CD4-positive, alpha-beta memory T cell (primary cell): ENCODE measurements at regions not wholly inside any gene's neighbourhood (a gene's known extent, or its start where the extent isn't known, plus 50 kb on each side); places are given as distances from the start of the nearest gene placed in this dataset.
"Not testable (repeated sequence)": the region's sequence is repeated elsewhere in the genome, so short reads cannot be mapped to it uniquely, and the experiment has no call there.

ENCODE experiments used
- CTCF ChIA-PET: fragments of 350-600 bp; sonication (Branson Sonifier 250); formaldehyde crosslinking; loops from one replicate; lab custom pipeline; 2021; ENCODE audit warnings: inconsistent platforms; ENCODE audit not compliant: partially characterized antibody; lab: Charles Lee
- POLR2A ChIA-PET: fragments of 350-600 bp; sonication (Branson Sonifier 250); formaldehyde crosslinking; loops from one replicate; lab custom pipeline; 2021; ENCODE audit not compliant: partially characterized antibody; lab: Charles Lee
- DNase-seq, 5 donors: peaks; one replicate each; pipeline versions ENCODE4 v3.0.0 to v3.0.0-alpha.2; 2020 to 2022; ENCODE audit warnings: mixed read lengths in 1 of 5
- H3K27ac ChIP-seq: one replicate; pipeline ENCODE4 v1.7.0; 2013; ENCODE audit warnings: low read depth, low read length
- H3K27me3 ChIP-seq: 2 replicates; pipeline ENCODE4 v1.7.0; 2013; ENCODE audit warnings: mild to moderate bottlenecking, low read length, moderate library complexity; ENCODE audit not compliant: insufficient read depth
- H3K36me3 ChIP-seq: 2 replicates; pipeline ENCODE4 v1.7.0; 2013; ENCODE audit warnings: mild to moderate bottlenecking, low read length, moderate library complexity; ENCODE audit not compliant: insufficient read depth
- H3K4me1 ChIP-seq: 2 replicates; pipeline ENCODE4 v1.7.0; 2013; ENCODE audit warnings: mild to moderate bottlenecking, low read length, moderate library complexity; ENCODE audit not compliant: insufficient read depth
- H3K4me3 ChIP-seq, 2 donors: one replicate each; pipeline ENCODE4 v1.7.0; 2013; ENCODE audit warnings: low read length in 2 of 2, mild to moderate bottlenecking in 1 of 2
- H3K9me3 ChIP-seq, 2 donors: one replicate each; pipeline ENCODE4 v1.7.0; 2013; ENCODE audit warnings: low read length in 2 of 2, control low read depth in 1 of 2; ENCODE audit not compliant: control insufficient read depth in 1 of 2
- H3K27ac Mint-ChIP-seq, 7 donors: one replicate each; pipeline ENCODE4 v1.8.0; 2020 to 2021; ENCODE audit warnings: mixed read lengths in 7 of 7, mild to moderate bottlenecking in 6 of 7, inconsistent platforms in 3 of 7, moderate library complexity in 3 of 7
- H3K27me3 Mint-ChIP-seq, 2 donors: one replicate each; pipeline ENCODE4 v1.8.0; 2020 to 2021; ENCODE audit warnings: mixed read lengths in 2 of 2
- H3K36me3 Mint-ChIP-seq, 2 donors: one replicate each; pipeline ENCODE4 v1.8.0; 2020 to 2021; ENCODE audit warnings: mixed read lengths in 2 of 2, inconsistent platforms in 1 of 2, mild to moderate bottlenecking in 1 of 2
- H3K4me1 Mint-ChIP-seq, 4 donors: one replicate each; pipeline ENCODE4 v1.8.0; 2020 to 2021; ENCODE audit warnings: mixed read lengths in 4 of 4, mild to moderate bottlenecking in 1 of 4
- H3K4me3 Mint-ChIP-seq, 8 donors: one replicate each; pipeline ENCODE4 v1.8.0; 2020 to 2021; ENCODE audit warnings: mixed read lengths in 8 of 8, mild to moderate bottlenecking in 7 of 8, moderate library complexity in 6 of 8, inconsistent platforms in 3 of 8
- H3K9me3 Mint-ChIP-seq, 8 donors: one replicate each; pipeline ENCODE4 v1.8.0; 2020 to 2021; ENCODE audit warnings: mixed read lengths in 8 of 8, mild to moderate bottlenecking in 5 of 8, inconsistent platforms in 3 of 8, moderate library complexity in 1 of 8
- intact Hi-C: fragments of 100-400 bp; cut with micrococcal nuclease; formaldehyde crosslinking; loops from one replicate; pipeline ENCODE4 v1.15.1; 2023

DNA sequence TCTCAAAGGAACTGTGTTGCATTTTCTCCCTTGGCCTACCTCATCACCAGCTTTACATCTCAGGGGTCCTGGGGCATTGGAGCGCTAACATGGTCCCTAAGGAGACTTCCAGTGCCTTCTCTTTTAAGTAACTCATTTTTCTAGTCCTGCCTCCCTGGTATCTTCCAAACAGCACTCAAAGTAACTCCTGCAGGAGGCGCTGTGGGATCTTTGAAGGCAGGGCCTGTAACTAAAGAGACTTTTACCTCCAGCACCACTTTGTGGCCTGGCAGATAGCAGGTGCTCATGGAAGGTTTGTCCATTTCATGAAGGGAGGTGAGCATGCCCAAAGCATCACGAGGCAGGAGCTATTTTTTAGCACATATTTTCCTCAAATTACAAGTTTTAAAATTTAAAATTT lies 411.0 kb upstream of the GYPC start:
- H3K9me3 ChIP-seq, result no peaks in the 10 kb centered on the region
- POLR2A ChIA-PET, result no interaction called here
- Mint-ChIP-seq H3K4me3 (no peak overlapping the region), H3K36me3 (no peaks in the 10 kb centered on the region), H3K4me1 (no peaks in the 10 kb centered on the region), H3K27ac (no peak overlapping the region), H3K9me3 (peaks cover 0 to 1% (median 0%) of the 10 kb centered on the region in 8 donors), H3K27me3 (peaks cover 0 to 1% of the 10 kb centered on the region in 2 donors)
- CTCF ChIA-PET, result interaction anchor here (1.0 to 1.1 kb wide), 2 partner anchors 11 to 19 kb away, joined by 3 to 4 read pairs; no protein-coding TSS in a partner anchor
- no peak overlapping the region for H3K27ac ChIP-seq
- no peaks in the 10 kb centered on the region for H3K27me3 ChIP-seq
- no peaks in the 10 kb centered on the region for H3K36me3 ChIP-seq
- DNase-seq, result peak in 1 of 5 donors; percentile 2
- H3K4me1 ChIP-seq, result no peaks in the 10 kb centered on the region
- no peak overlapping the region for H3K4me3 ChIP-seq
- intact Hi-C loops, result no loop called here

DNA sequence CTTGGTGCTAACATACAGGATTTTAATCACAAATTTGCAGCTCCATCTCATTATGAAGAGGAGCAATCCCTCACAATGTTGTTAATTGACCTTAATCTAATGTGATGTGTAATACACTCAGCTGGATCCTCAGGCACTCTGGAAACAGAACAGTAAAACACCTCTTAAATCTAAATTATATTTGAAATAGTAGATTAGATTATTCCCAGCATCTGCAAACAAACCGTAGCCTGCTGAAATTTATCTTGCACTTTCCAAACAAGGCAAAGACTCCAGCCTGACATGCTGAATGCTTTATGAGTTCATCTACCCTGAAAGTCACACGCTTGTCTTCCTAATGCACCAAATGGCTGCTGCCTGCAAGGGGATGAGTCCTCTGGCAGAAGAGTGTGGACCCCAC lies 402.3 kb upstream of the GYPC start:
- no peaks in the 10 kb centered on the region for H3K9me3 ChIP-seq
- intact Hi-C loops, result no loop called here
- no peak for DNase-seq
- H3K27me3 ChIP-seq, result no peaks in the 10 kb centered on the region
- Mint-ChIP-seq H3K27ac (no peak overlapping the region), H3K4me3 (no peak overlapping the region), H3K27me3 (peaks cover 0 to 2% of the 10 kb centered on the region in 2 donors), H3K36me3 (no peaks in the 10 kb centered on the region), H3K4me1 (no peaks in the 10 kb centered on the region), H3K9me3 (peaks cover 0 to 4% (median 0%) of the 10 kb centered on the region in 8 donors)
- H3K4me3 ChIP-seq, result no peak overlapping the region
- CTCF ChIA-PET, result interaction anchor here (0.6 kb wide), 1 partner anchor 33 kb away, joined by 4 read pairs; no protein-coding TSS in a partner anchor
- POLR2A ChIA-PET, result no interaction called here
- no peaks in the 10 kb centered on the region for H3K36me3 ChIP-seq
- no peaks in the 10 kb centered on the region for H3K4me1 ChIP-seq
- no peak overlapping the region for H3K27ac ChIP-seq

DNA sequence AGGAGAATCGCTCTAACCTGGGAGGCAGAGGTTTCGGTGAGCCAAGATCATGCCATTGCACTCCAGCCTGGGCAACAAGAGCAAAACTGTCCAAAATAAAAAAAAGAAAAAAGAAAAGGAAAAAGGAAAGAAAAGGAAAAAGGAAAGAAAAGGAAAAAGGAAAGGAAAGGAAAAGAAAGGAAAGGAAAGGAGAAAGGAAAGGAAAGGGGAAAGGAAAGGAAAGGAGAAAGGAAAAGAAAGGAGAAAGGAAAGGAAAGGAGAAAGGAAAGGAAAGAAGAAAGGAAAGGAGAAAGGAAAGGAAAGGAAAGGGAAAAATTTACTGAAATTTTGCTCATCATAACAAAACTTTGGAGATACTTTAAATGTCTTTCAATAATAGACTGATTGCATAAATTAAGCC lies 391.3 kb upstream of the GYPC start:
- H3K4me1 Mint-ChIP-seq, result no peaks in the 10 kb centered on the region
- no peaks in the 10 kb centered on the region for H3K9me3 Mint-ChIP-seq
- H3K27me3 ChIP-seq, result no peaks in the 10 kb centered on the region
- H3K36me3 ChIP-seq, result no peaks in the 10 kb centered on the region
- H3K4me3 ChIP-seq, result no peak overlapping the region
- H3K27me3 Mint-ChIP-seq, result peaks cover 0 to 3% of the 10 kb centered on the region in 2 donors
- no peaks in the 10 kb centered on the region for H3K36me3 Mint-ChIP-seq
- intact Hi-C loops, result no loop called here
- no peaks in the 10 kb centered on the region for H3K4me1 ChIP-seq
- POLR2A ChIA-PET, result no interaction called here
- H3K27ac ChIP-seq, result no peak overlapping the region
- CTCF ChIA-PET, result no interaction called here
- no peaks in the 10 kb centered on the region for H3K9me3 ChIP-seq
- no peak overlapping the region for H3K27ac Mint-ChIP-seq
- no peak for DNase-seq
- H3K4me3 Mint-ChIP-seq, result no peak overlapping the region

- Histone ChIP-seq H3K4me1 (no peaks in the 10 kb centered on the region), H3K4me3 (no peak overlapping the region), H3K27ac (no peak overlapping the region), H3K9me3 (no peaks in the 10 kb centered on the region), H3K36me3 (no peaks in the 10 kb centered on the region), H3K27me3 (no peaks in the 10 kb centered on the region)
- ChIA-PET POLR2A (no interaction called here), CTCF (no interaction called here)
- no peaks in the 10 kb centered on the region for H3K4me1 Mint-ChIP-seq
- intact Hi-C loops, result no loop called here
- no peak for DNase-seq
- H3K27ac Mint-ChIP-seq, result no peak overlapping the region
- H3K9me3 Mint-ChIP-seq, result no peaks in the 10 kb centered on the region
- no peak overlapping the region for H3K4me3 Mint-ChIP-seq
- H3K36me3 Mint-ChIP-seq, result no peaks in the 10 kb centered on the region
- H3K27me3 Mint-ChIP-seq, result no peaks in the 10 kb centered on the region
These were observed 386.0 kb upstream of the GYPC start for GRCh38 chr2:126269911-126270310.

DNA sequence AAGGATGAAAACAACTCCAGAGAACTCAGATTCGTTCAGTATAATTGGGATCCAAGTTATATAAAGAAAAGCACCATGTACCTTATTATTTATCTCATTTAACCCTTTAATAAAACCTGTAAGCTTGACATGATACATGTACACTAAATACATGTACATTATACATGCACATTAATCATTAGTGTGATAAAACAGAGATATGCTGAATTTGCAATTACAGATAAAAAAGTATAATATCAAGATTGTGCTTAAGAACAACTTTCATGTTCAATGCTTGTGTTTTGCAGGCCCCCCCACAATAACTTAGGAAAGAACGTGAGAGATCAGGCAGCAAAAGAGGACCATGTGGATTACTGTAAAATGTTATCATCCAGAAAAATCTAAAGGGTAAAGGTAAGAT lies 385.4 kb upstream of the GYPC start:
- Mint-ChIP-seq H3K27me3 (peaks cover 0 to 3% of the 10 kb centered on the region in 2 donors), H3K4me3 (no peak overlapping the region), H3K36me3 (no peaks in the 10 kb centered on the region), H3K4me1 (no peaks in the 10 kb centered on the region), H3K9me3 (no peaks in the 10 kb centered on the region), H3K27ac (no peak overlapping the region)
- no peaks in the 10 kb centered on the region for H3K36me3 ChIP-seq
- intact Hi-C loops, result no loop called here
- no peak for DNase-seq
- ChIA-PET POLR2A (no interaction called here), CTCF (no interaction called here)
- no peaks in the 10 kb centered on the region for H3K9me3 ChIP-seq
- H3K27me3 ChIP-seq, result no peaks in the 10 kb centered on the region
- H3K27ac ChIP-seq, result no peak overlapping the region
- no peak overlapping the region for H3K4me3 ChIP-seq
- H3K4me1 ChIP-seq, result no peaks in the 10 kb centered on the region

- Histone ChIP-seq H3K4me3 (no peak overlapping the region), H3K27ac (no peak overlapping the region), H3K27me3 (no peaks in the 10 kb centered on the region), H3K4me1 (no peaks in the 10 kb centered on the region), H3K9me3 (no peaks in the 10 kb centered on the region), H3K36me3 (no peaks in the 10 kb centered on the region)
- no peaks in the 10 kb centered on the region for H3K36me3 Mint-ChIP-seq
- no peak for DNase-seq
- peaks cover 0 to 4% of the 10 kb centered on the region in 2 donors for H3K27me3 Mint-ChIP-seq
- no peak overlapping the region for H3K4me3 Mint-ChIP-seq
- no peaks in the 10 kb centered on the region for H3K4me1 Mint-ChIP-seq
- H3K27ac Mint-ChIP-seq, result no peak overlapping the region
- ChIA-PET CTCF (no interaction called here), POLR2A (no interaction called here)
- intact Hi-C loops, result no loop called here
- H3K9me3 Mint-ChIP-seq, result no peaks in the 10 kb centered on the region
These were observed 383.6 kb upstream of the GYPC start for GRCh38 chr2:126272401-126272800.

DNA sequence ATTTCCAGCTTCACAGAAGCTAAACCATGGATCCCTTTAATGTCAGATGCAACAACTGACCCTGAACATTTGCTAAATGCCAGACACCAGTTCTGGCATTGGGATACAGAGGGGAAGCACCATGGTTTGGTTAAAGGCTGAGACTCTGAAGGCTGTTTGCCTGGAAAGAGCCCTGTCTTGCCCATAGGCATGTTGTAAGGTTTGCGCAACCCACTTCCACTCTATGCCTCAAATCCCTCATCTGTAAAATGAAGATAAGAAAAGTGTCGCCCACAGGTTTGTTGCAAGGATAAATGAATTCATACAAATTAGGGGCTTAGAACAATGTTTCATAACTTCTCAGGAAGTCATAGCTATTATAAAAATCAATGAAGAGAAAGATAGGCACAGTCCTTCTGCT lies 380.9 kb upstream of the GYPC start:
- H3K27me3 ChIP-seq, result no peaks in the 10 kb centered on the region
- Mint-ChIP-seq H3K9me3 (no peaks in the 10 kb centered on the region), H3K27me3 (peaks cover 0 to 4% of the 10 kb centered on the region in 2 donors), H3K27ac (no peak overlapping the region), H3K36me3 (no peaks in the 10 kb centered on the region), H3K4me1 (no peaks in the 10 kb centered on the region), H3K4me3 (no peak overlapping the region)
- H3K36me3 ChIP-seq, result no peaks in the 10 kb centered on the region
- no peaks in the 10 kb centered on the region for H3K4me1 ChIP-seq
- DNase-seq, result no peak
- H3K9me3 ChIP-seq, result no peaks in the 10 kb centered on the region
- POLR2A ChIA-PET, result no interaction called here
- H3K4me3 ChIP-seq, result no peak overlapping the region
- CTCF ChIA-PET, result no interaction called here
- no peak overlapping the region for H3K27ac ChIP-seq
- intact Hi-C loops, result no loop called here

- H3K4me1 Mint-ChIP-seq, H3K27ac Mint-ChIP-seq, H3K9me3 ChIP-seq, H3K36me3 ChIP-seq, H3K36me3 Mint-ChIP-seq, H3K4me1 ChIP-seq, H3K27me3 Mint-ChIP-seq, H3K27ac ChIP-seq, H3K4me3 Mint-ChIP-seq, H3K27me3 ChIP-seq, H3K4me3 ChIP-seq, CTCF ChIA-PET, POLR2A ChIA-PET, DNase-seq, intact Hi-C loops, H3K9me3 Mint-ChIP-seq: not testable (repeated sequence)
These were observed 379.7 kb upstream of the GYPC start for GRCh38 chr2:126276268-126276667.
